ENCODE measurements at regions not wholly inside any gene's neighbourhood (a gene's known extent, or its start where the extent isn't known, plus 50 kb on each side); places are given as distances from the start of the nearest gene placed in this dataset.

- Histone ChIP-seq H3K23me2 (ENCODE audit: low read depth, low read length) (no peaks in the 10 kb centered on the region), H2BK120ac (replicated peaks; ENCODE audit: low read depth, low read length) (no peak overlapping the region), H3K27ac (ENCODE audit: low read depth, low read length) (no peak overlapping the region), H3K36me3 (ENCODE audit: control insufficient read depth in 2 of 4, insufficient read depth in 4 of 4, low read length in 3 of 4) (no peaks in the 10 kb centered on the region), H3K23ac (ENCODE audit: insufficient read length) (no peak overlapping the region), H2BK15ac (ENCODE audit: low read length) (no peak overlapping the region), H3K4me3 (ENCODE audit: extremely low read depth in 1 of 4, insufficient read depth in 2 of 4, low read depth in 3 of 4, low read length in 4 of 4) (no peak overlapping the region), H2AK5ac (ENCODE audit: low read depth, low read length) (no peak overlapping the region), H3K79me1 (ENCODE audit: low read depth, low read length) (no peaks in the 10 kb centered on the region), H2BK12ac (ENCODE audit: low read depth, low read length) (no peak overlapping the region), H3K9me3 (ENCODE audit: insufficient read depth in 2 of 2, low read depth in 1 of 2, low read length in 1 of 2) (no peaks in the 10 kb centered on the region), H3K4me2 (ENCODE audit: insufficient read depth in 1 of 2, low read depth in 2 of 2, low read length in 2 of 2) (no peak overlapping the region; a peak in 1 of 4 replicates), H3K4me1 (replicated peaks in 1 of 4; ENCODE audit: control insufficient read depth in 3 of 4, insufficient read depth in 4 of 4, low read length in 3 of 4) (peaks cover 2 to 9% (median 4%) of the 10 kb centered on the region in 4 experiments; a peak in 4 of 7 replicates), H4K20me1 (replicated peaks in 1 of 2; ENCODE audit: control insufficient read depth in 1 of 2, insufficient read depth in 2 of 2, low read length in 2 of 2) (no peaks in the 10 kb centered on the region), H3K9ac (replicated peaks in 1 of 4; ENCODE audit: extremely low read depth in 1 of 4, low read depth in 3 of 4, low read length in 3 of 4) (no peak overlapping the region), H3K79me2 (ENCODE audit: control insufficient read depth in 1 of 2, insufficient read depth in 2 of 2, low read length in 2 of 2) (no peaks in the 10 kb centered on the region), H3K18ac (ENCODE audit: extremely low read depth, low read length) (no peak overlapping the region; the same call in 1 of the 2 replicates), H3K14ac (ENCODE audit: insufficient read length) (no peak overlapping the region), H4K8ac (ENCODE audit: extremely low read depth, insufficient read depth, low read length) (no peak overlapping the region; the same call in 1 of the 2 replicates), H4K5ac (ENCODE audit: insufficient read length, low read depth, low read length) (no peak overlapping the region), H3K56ac (replicated peaks; ENCODE audit: insufficient read length, low read depth, low read length) (no peak overlapping the region), H3K27me3 (replicated peaks in 1 of 4; ENCODE audit: control insufficient read depth in 3 of 4, extremely low read depth in 1 of 4, insufficient read depth in 3 of 4, low read length in 3 of 4) (no peaks in the 10 kb centered on the region), H3K4ac (replicated peaks; ENCODE audit: insufficient read length, low read depth, low read length) (no peak overlapping the region), H2AFZ (ENCODE audit: low read length) (no peak overlapping the region), H2BK5ac (ENCODE audit: low read depth, low read length) (no peak overlapping the region), H2BK20ac (ENCODE audit: low read length) (no peak overlapping the region), H4K91ac (replicated peaks; ENCODE audit: insufficient read length, low read length) (no peak overlapping the region)
- 73% methylated on average over 2 of the region's 2 CpGs; no CpG with 5 or more reads in 1 of the 2 experiments for WGBS, 2 experiments (ENCODE audit: extremely low coverage in 1 of 2, insufficient coverage in 1 of 2, insufficient read length in 1 of 2, insufficient replicate concordance in 2 of 2, low coverage in 1 of 2, low lambda C conversion rate in 2 of 2, missing lambda C conversion rate in 1 of 2)
- FAIRE-seq = no peak
- POLR2A ChIA-PET (ENCODE audit: partially characterized antibody) = no interaction called here
- CTCF ChIA-PET (ENCODE audit: partially characterized antibody) = interaction anchor here (0.8 to 2.4 kb wide), 9 partner anchors 9 to 349 kb away, joined by 3 to 12 read pairs (median 6); no protein-coding TSS in a partner anchor
- no peak for DNase-seq (ENCODE audit: low read depth in 1 of 2, low spot score in 2 of 2)
- TF ChIP-seq RBBP5 (IDR thresholded peaks at IDR 0.05; ENCODE audit: borderline replicate concordance, low read depth, low read length) (no peak), TAF7 (optimal IDR thresholded peaks at IDR 0.05; ENCODE audit: borderline replicate concordance, low read depth, low read length) (no peak), RXRA (IDR thresholded peaks at IDR 0.05; ENCODE audit: insufficient read depth, low read depth, low read length) (no peak), JUN (IDR thresholded peaks at IDR 0.05; ENCODE audit: low read depth, low read length) (no peak), SP2 (IDR thresholded peaks at IDR 0.05; ENCODE audit: low read length) (no peak), SAP30 (IDR thresholded peaks at IDR 0.05; ENCODE audit: insufficient read depth, insufficient replicate concordance, low read length) (no peak), POLR2A (IDR thresholded peaks at IDR 0.05; ENCODE audit: control extremely low read depth in 1 of 2, low read depth in 2 of 2, low read length in 2 of 2) (no peak), KDM5A (IDR thresholded peaks at IDR 0.05; ENCODE audit: low read length) (no peak), SIX5 (IDR thresholded peaks at IDR 0.05; ENCODE audit: low read depth, low read length) (no peak), HDAC2 (IDR thresholded peaks at IDR 0.05; ENCODE audit: borderline replicate concordance in 1 of 2, low read depth in 2 of 2, low read length in 2 of 2) (no peak), GABPA (IDR thresholded peaks at IDR 0.05; ENCODE audit: borderline replicate concordance, insufficient read depth, low read length) (no peak), TEAD4 (IDR thresholded peaks at IDR 0.05; ENCODE audit: low read depth, low read length) (no peak), ZNF274 (IDR thresholded peaks at IDR 0.05; ENCODE audit: borderline replicate concordance, extremely low read depth, low read length) (no peak), SIRT6 (IDR thresholded peaks at IDR 0.05; ENCODE audit: low read length) (no peak)
Observed at GRCh38 chr2:88320076-88320773, 132.3 kb downstream of the FOXI3 start.

All from H1 (cell line).